ENCODE measurements at regions not wholly inside any gene's neighbourhood (a gene's known extent, or its start where the extent isn't known, plus 50 kb on each side); places are given as distances from the start of the nearest gene placed in this dataset.
"Not testable (repeated sequence)": the region's sequence is repeated elsewhere in the genome, so short reads cannot be mapped to it uniquely, and the experiment has no call there.

GRCh38 chr12:131553096-131553777 is 157.7 kb upstream of the SFSWAP start:
- DNase-seq: no peak

- no peak for DNase-seq
Observed at GRCh38 chr12:131555197-131555846, 155.6 kb upstream of the SFSWAP start.

- no peak for DNase-seq
Observed at GRCh38 chr12:131555866-131556265, 155.0 kb upstream of the SFSWAP start.

- no peak for DNase-seq
Observed at GRCh38 chr12:131557078-131557709, 153.7 kb upstream of the SFSWAP start.

- DNase-seq: no peak
Observed at GRCh38 chr12:131559517-131560516, 151.1 kb upstream of the SFSWAP start.

- no peak for DNase-seq
Observed at GRCh38 chr12:131561051-131561450, 149.8 kb upstream of the SFSWAP start.

GRCh38 chr12:131561891-131562684 is 148.8 kb upstream of the SFSWAP start:
- no peak for DNase-seq

- DNase-seq: not testable (repeated sequence)
Observed at GRCh38 chr12:131564138-131564727, 146.7 kb upstream of the SFSWAP start.

GRCh38 chr12:131564845-131565244 is 146.0 kb upstream of the SFSWAP start:
- DNase-seq: no peak

GRCh38 chr12:131565267-131566015 is 145.4 kb upstream of the SFSWAP start:
- DNase-seq: no peak

GRCh38 chr12:131568336-131568735 is 142.6 kb upstream of the SFSWAP start:
- DNase-seq: no peak

GRCh38 chr12:131570596-131570995 is 140.3 kb upstream of the SFSWAP start:
- no peak for DNase-seq

- DNase-seq: no peak
Observed at GRCh38 chr12:131571827-131572226, 139.1 kb upstream of the SFSWAP start.

- no peak for DNase-seq
Observed at GRCh38 chr12:131572626-131573025, 138.3 kb upstream of the SFSWAP start.

- DNase-seq: no peak
Observed at GRCh38 chr12:131573631-131574394, 137.1 kb upstream of the SFSWAP start.

GRCh38 chr12:131574395-131574771 is 136.5 kb upstream of the SFSWAP start:
- DNase-seq: no peak

- no peak for DNase-seq
Observed at GRCh38 chr12:131575371-131575770, 135.5 kb upstream of the SFSWAP start.

GRCh38 chr12:131576734-131577133 is 134.2 kb upstream of the SFSWAP start:
- DNase-seq: not testable (repeated sequence)

GRCh38 chr12:131577766-131578165 is 133.1 kb upstream of the SFSWAP start:
- no peak for DNase-seq

Measured in right kidney (tissue), 1 donor.